ENCODE measurements at regions not wholly inside any gene's neighbourhood (a gene's known extent, or its start where the extent isn't known, plus 50 kb on each side); places are given as distances from the start of the nearest gene placed in this dataset.

GRCh38 chr15:35931799-35932341 lies 385.9 kb upstream of the DPH6 start:
- no peak for TF ChIP-seq CTCF (IDR thresholded peaks at IDR 0.05; ENCODE audit: low read depth, low read length)
- DNase-seq (ENCODE audit: extremely low read depth, low read depth) = no peak

GRCh38 chr15:35932531-35932930 lies 386.6 kb upstream of the DPH6 start:
- TF ChIP-seq CTCF (IDR thresholded peaks at IDR 0.05; ENCODE audit: low read depth, low read length) = no peak
- no peak for DNase-seq (ENCODE audit: extremely low read depth, low read depth)

GRCh38 chr15:35933531-35933930 lies 387.6 kb upstream of the DPH6 start:
- TF ChIP-seq CTCF (IDR thresholded peaks at IDR 0.05; ENCODE audit: low read depth, low read length) = no peak
- no peak for DNase-seq (ENCODE audit: extremely low read depth, low read depth)

- TF ChIP-seq CTCF (IDR thresholded peaks at IDR 0.05; ENCODE audit: low read depth, low read length) = no peak
- DNase-seq (ENCODE audit: extremely low read depth, low read depth) = no peak
Observed at GRCh38 chr15:35934383-35935049, 388.6 kb upstream of the DPH6 start.

- TF ChIP-seq CTCF (IDR thresholded peaks at IDR 0.05; ENCODE audit: low read depth, low read length) = no peak
- DNase-seq (ENCODE audit: extremely low read depth, low read depth) = no peak
Observed at GRCh38 chr15:35936284-35936683, 390.3 kb upstream of the DPH6 start.

- TF ChIP-seq CTCF (IDR thresholded peaks at IDR 0.05; ENCODE audit: low read depth, low read length) = no peak
- no peak for DNase-seq (ENCODE audit: extremely low read depth, low read depth)
Observed at GRCh38 chr15:35937380-35937779, 391.4 kb upstream of the DPH6 start.

GRCh38 chr15:35944945-35945585 lies 399.1 kb upstream of the DPH6 start:
- no peak for DNase-seq (ENCODE audit: extremely low read depth, low read depth)
- no peak for TF ChIP-seq CTCF (IDR thresholded peaks at IDR 0.05; ENCODE audit: low read depth, low read length)
